Fibroblast of the aortic adventitia (primary cell): ENCODE measurements at regions not wholly inside any gene's neighbourhood (a gene's known extent, or its start where the extent isn't known, plus 50 kb on each side); places are given as distances from the start of the nearest gene placed in this dataset.

Experiments used
- DNase-seq: peaks from one replicate; pipeline ENCODE4 v3.0.0-alpha.2; 2010; ENCODE audit warnings: low read depth
- H3K4me3 ChIP-seq: 2 replicates; pipeline ENCODE4 v1.5.1; 2011; ENCODE audit warnings: low read depth, mild to moderate bottlenecking, control low read depth, low read length, moderate library complexity
- CTCF ChIP-seq: IDR thresholded peaks from 2 replicates; pipeline ENCODE4 v1.5.1; 2011; ENCODE audit warnings: mild to moderate bottlenecking, low read length, control low read depth, inconsistent platforms; ENCODE audit not compliant: insufficient read depth

GRCh38 chr6:66599541-66599940, 892.5 kb upstream of the EYS start:
- no peak for DNase-seq
- TF ChIP-seq CTCF, result no peak
- H3K4me3 ChIP-seq, result no peak overlapping the region

GRCh38 chr6:66578362-66578761, 871.3 kb upstream of the EYS start:
- DNase-seq, result no peak
- no peak overlapping the region for H3K4me3 ChIP-seq
- no peak for TF ChIP-seq CTCF

- no peak for TF ChIP-seq CTCF
- H3K4me3 ChIP-seq, result no peak overlapping the region
- no peak for DNase-seq
Observed at GRCh38 chr6:66568271-66568670, 861.2 kb upstream of the EYS start.

GRCh38 chr6:66561479-66561878, 854.5 kb upstream of the EYS start:
- no peak overlapping the region for H3K4me3 ChIP-seq
- no peak for DNase-seq
- TF ChIP-seq CTCF, result no peak

- no peak for DNase-seq
- no peak overlapping the region for H3K4me3 ChIP-seq
- no peak for TF ChIP-seq CTCF
Observed at GRCh38 chr6:66558189-66558588, 851.2 kb upstream of the EYS start.

- DNase-seq, result no peak
- H3K4me3 ChIP-seq, result no peak overlapping the region
- no peak for TF ChIP-seq CTCF
Observed at GRCh38 chr6:66556936-66557335, 849.9 kb upstream of the EYS start.

GRCh38 chr6:66555082-66555481, 848.1 kb upstream of the EYS start:
- DNase-seq, result no peak
- no peak overlapping the region for H3K4me3 ChIP-seq
- no peak for TF ChIP-seq CTCF
